Right kidney (tissue), 1 donor: ENCODE measurements at regions not wholly inside any gene's neighbourhood (a gene's known extent, or its start where the extent isn't known, plus 50 kb on each side); places are given as distances from the start of the nearest gene placed in this dataset.

Experiments
- DNase-seq: peaks from one replicate; pipeline ENCODE4 v3.0.0-alpha.2; 2016

- DNase-seq: no peak
These were observed 115.5 kb downstream of the PAPOLA start for GRCh38 chr14:96617635-96618034.

GRCh38 chr14:96622926-96623325, 120.7 kb downstream of the PAPOLA start:
- DNase-seq: no peak

- no peak for DNase-seq
These were observed 121.7 kb downstream of the PAPOLA start for GRCh38 chr14:96623676-96624484.

GRCh38 chr14:96624661-96625425, 122.7 kb downstream of the PAPOLA start:
- no peak for DNase-seq

DNA sequence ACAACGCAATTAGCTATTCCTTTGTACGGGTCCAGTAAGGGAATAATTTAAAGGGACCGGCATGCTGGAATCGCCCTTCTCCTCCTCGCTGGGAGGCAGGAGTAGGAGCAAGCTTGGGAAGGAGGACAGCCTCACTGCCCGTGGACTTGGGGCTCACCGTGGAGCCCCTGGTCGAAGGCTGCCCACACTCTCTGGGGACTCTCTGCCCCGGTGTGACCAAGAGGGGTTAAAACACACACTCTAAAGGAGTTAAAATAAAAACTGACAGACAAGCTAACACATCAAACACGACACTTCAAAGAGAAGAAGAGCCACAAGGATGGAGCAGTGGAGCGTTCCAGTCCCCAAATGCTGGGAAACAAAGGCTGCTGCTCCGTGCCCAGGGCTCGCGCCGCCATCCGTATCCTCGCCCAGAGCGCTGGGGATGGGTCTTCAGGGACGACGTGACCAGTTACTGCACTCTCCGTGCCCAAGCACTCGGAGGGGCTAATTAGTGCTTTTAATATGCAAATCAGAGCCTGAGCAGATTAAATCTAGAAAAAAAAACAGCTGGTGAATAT, 123.3 kb downstream of the PAPOLA start:
- no peak for DNase-seq

GRCh38 chr14:96626121-96626768, 124.1 kb downstream of the PAPOLA start:
- no peak for DNase-seq

- DNase-seq: no peak
These were observed 124.7 kb downstream of the PAPOLA start for GRCh38 chr14:96626916-96627315.

DNA sequence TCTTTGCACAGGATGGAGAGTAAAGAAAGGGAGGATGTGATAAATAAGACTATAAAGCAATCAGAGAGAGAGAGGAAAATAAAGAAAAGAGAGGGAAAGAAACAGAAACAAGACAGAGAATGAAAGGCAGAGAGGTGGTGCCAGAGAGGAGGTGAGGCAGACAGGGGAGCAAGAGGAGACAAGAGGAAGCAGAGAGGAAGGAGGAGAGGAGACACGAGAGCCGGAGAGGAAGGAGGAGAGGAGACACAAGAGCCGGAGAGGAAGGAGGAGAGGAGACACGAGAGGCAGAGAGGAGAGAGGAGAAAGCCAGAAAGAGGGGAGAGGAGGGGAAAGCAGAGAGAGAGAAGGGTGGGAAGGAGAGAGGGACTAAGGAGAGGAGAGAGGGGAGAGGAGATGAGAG, 125.2 kb downstream of the PAPOLA start:
- DNase-seq: no peak

- no peak for DNase-seq
These were observed 125.9 kb downstream of the PAPOLA start for GRCh38 chr14:96627811-96628775.

DNA sequence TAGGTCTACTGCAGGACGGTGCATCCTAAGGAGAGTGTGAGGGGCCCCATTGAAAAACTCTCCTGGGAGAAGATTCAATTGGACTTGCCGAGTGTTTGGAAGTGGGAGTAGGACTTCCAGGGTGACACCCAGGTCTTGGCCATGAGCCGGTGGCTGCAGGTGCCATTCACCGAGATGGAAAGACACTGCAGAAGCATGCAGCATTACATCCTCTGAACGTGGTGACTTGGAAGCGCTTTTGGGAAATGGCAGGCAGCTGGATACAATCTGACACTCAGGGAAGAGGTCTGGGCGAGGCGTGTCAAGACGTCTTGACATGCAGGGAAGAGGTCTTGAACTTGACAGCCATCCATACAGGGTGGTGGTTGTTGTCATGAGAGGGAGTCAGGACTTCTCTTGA, 126.9 kb downstream of the PAPOLA start:
- no peak for DNase-seq

- no peak for DNase-seq
These were observed 127.5 kb downstream of the PAPOLA start for GRCh38 chr14:96629558-96630222.

DNA sequence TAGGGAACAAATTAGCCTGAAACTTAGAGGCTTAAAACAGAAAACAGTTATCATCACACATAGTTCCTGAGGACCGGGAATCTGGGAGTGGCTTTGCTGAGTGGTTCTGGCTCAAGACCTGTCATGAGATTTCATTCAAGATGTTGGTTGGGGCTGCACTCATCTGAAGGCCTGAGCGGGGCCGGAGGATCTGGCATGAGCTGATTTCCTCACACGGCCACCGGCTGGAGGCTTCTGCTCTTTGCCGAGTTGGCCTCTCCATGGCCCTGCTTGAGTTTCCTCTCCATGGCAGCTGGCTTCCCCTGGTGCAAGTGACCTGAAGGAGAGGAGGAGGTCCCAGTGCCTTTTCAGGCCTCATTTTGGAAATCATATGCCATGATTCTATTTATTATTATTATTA, 128.1 kb downstream of the PAPOLA start:
- no peak for DNase-seq

DNA sequence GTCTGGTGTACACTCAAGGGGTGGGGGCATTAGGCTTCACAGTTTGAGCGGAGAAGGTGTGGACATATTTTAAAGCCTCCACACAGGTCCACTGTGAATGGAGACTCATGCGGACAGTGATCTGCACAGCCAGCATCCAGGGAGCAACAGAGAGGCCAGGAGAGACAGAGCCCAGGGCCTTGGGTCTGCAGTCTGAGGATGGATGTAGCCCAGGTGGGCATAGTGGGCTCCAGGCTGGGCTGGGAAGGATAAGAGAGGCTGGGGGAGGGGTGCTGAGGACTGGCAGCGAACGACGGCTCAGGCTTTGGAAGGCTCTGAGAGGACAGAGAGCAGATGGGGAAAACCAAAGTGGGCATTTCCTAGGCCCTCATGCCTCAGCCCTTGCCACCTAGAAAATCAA, 128.8 kb downstream of the PAPOLA start:
- DNase-seq: no peak

DNA sequence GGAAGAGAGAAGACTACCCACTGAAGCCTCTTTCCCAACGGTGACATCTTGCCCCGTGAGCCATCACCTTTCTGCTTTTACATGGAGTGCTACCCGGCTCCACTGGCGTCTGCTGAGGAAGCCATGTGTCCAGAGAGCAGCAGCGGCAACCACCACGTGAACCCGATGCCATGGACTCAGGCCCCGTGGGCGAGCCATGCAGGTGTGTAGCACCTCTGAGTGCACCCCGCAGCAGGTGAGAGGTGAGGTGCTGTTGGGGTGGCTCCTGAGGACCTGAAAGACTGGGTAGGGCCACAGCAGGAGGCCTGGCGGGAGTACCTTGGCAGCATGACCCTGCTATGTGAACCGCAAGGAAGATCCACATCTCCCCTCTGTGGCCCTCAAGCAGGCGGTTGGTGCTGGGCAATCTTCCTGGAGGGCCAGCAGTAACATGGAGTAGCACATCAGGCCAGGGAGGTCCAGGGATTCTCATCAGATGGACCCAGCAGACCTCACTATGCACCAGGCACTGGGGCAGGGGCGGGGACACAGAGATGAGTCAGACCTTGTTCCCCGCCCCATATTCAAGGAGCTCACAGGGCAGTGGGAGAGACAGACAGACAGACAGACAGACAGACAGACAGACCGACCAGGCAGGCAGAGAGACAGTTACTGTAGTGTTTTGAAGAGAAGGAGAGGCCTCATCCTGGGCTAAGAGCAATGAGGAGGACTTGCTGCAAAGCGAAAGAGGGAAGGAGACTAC, 129.6 kb downstream of the PAPOLA start:
- DNase-seq: no peak

DNA sequence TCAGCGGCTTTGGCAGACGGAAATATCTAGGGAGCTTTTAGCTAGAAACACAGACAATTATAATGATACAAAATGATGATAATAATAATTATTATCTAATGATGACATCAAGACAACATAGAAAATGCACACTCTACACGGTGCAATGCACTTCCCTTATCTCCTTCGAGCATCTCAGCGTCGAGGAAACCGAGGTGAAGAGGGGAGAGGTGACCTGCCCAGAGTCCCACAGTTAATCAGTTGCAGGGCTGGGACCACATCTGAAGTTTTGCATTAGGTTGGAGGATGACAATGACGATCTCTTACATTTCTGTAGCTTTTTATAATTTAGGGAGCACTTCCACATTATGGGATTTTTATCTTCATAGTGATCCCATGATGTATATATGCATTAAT, 130.2 kb downstream of the PAPOLA start:
- no peak for DNase-seq

- DNase-seq: no peak
These were observed 130.9 kb downstream of the PAPOLA start for GRCh38 chr14:96633096-96633495.

- no peak for DNase-seq
These were observed 132.3 kb downstream of the PAPOLA start for GRCh38 chr14:96634481-96634880.

GRCh38 chr14:96634896-96635295, 132.7 kb downstream of the PAPOLA start:
- DNase-seq: no peak

DNA sequence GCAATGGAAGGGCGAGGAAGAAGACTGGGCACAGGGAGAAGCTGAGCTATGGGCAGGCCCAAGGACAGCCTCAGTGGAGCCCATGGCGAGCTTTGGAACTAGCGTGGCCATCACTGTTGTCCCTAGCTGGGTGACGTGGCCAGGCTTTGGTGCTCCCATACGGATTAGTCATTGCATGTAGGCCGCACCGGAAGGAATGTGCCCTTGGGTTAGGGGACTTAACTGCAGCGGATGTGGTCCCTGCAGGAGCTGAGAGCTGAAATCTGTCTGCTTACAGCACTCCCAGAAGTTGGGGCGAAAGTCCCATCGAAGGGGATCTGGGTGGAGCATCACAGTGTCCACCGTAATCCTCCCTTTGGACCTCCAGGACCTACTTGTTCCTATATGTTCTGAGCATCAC, 133.7 kb downstream of the PAPOLA start:
- no peak for DNase-seq

DNA sequence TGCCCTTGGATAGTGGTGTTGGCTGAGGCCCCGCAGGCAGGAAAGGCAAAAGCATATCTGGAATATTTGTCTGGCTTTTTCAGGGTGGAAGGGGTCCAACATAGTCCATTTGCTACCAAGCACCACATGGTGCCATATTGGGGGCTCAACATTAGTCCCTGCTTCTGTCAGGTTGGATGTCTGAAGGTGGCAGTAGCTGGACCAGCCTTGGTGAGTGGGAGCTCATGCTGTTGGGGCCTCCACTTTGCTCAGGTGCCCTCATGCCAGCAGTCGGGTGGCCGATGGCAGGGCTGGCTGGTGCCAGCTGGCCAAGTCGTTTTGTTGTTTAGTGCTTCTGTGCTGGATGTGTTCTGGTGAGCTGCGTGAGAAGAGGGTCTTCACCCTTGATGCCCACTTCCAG, 135.3 kb downstream of the PAPOLA start:
- DNase-seq: no peak
